ENCODE measurements at regions not wholly inside any gene's neighbourhood (a gene's known extent, or its start where the extent isn't known, plus 50 kb on each side); places are given as distances from the start of the nearest gene placed in this dataset.

- H3K27ac ChIP-seq: no peak overlapping the region
- H3K36me3 ChIP-seq (ENCODE audit: control insufficient read depth, insufficient read depth, low read length): no peaks in the 10 kb centered on the region
- no peak overlapping the region for H2AFZ ChIP-seq
- TF ChIP-seq, protein P1, sequence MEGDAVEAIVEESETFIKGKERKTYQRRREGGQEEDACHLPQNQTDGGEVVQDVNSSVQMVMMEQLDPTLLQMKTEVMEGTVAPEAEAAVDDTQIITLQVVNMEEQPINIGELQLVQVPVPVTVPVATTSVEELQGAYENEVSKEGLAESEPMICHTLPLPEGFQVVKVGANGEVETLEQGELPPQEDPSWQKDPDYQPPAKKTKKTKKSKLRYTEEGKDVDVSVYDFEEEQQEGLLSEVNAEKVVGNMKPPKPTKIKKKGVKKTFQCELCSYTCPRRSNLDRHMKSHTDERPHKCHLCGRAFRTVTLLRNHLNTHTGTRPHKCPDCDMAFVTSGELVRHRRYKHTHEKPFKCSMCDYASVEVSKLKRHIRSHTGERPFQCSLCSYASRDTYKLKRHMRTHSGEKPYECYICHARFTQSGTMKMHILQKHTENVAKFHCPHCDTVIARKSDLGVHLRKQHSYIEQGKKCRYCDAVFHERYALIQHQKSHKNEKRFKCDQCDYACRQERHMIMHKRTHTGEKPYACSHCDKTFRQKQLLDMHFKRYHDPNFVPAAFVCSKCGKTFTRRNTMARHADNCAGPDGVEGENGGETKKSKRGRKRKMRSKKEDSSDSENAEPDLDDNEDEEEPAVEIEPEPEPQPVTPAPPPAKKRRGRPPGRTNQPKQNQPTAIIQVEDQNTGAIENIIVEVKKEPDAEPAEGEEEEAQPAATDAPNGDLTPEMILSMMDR (IDR thresholded peaks at IDR 0.05): no peak
- no peak overlapping the region for H3K4me2 ChIP-seq (ENCODE audit: low read length)
- H3K27me3 ChIP-seq (ENCODE audit: control insufficient read depth, insufficient read depth, low read length): no peaks in the 10 kb centered on the region
- no peak overlapping the region for H3K4me3 ChIP-seq (ENCODE audit: low read depth, low read length)
- no peaks in the 10 kb centered on the region for H3K9me3 ChIP-seq (ENCODE audit: control insufficient read depth, low read length)
- no peaks in the 10 kb centered on the region for H3K79me2 ChIP-seq
- H3K4me1 ChIP-seq: no peaks in the 10 kb centered on the region
- H3K9ac ChIP-seq: no peak overlapping the region
These were observed 289.8 kb upstream of the UBE2E3 start for GRCh38 chr2:180690611-180691010.

GRCh38 chr2:180682871-180683270 is 297.5 kb upstream of the UBE2E3 start:
- TF ChIP-seq, protein P1 (IDR thresholded peaks at IDR 0.05): no peak
- Histone ChIP-seq H3K9ac (no peak overlapping the region), H3K9me3 (ENCODE audit: control insufficient read depth, low read length) (no peaks in the 10 kb centered on the region), H3K4me2 (ENCODE audit: low read length) (no peak overlapping the region), H3K27ac (no peak overlapping the region), H2AFZ (no peak overlapping the region), H3K4me1 (no peaks in the 10 kb centered on the region), H3K79me2 (no peaks in the 10 kb centered on the region), H3K27me3 (ENCODE audit: control insufficient read depth, insufficient read depth, low read length) (no peaks in the 10 kb centered on the region), H3K4me3 (ENCODE audit: low read depth, low read length) (no peak overlapping the region), H3K36me3 (ENCODE audit: control insufficient read depth, insufficient read depth, low read length) (no peaks in the 10 kb centered on the region)

GRCh38 chr2:180679693-180680092 is 300.7 kb upstream of the UBE2E3 start:
- Histone ChIP-seq H3K4me3 (ENCODE audit: low read depth, low read length) (no peak overlapping the region), H3K4me1 (no peaks in the 10 kb centered on the region), H3K36me3 (ENCODE audit: control insufficient read depth, insufficient read depth, low read length) (no peaks in the 10 kb centered on the region), H3K9me3 (ENCODE audit: control insufficient read depth, low read length) (no peaks in the 10 kb centered on the region), H3K27ac (no peak overlapping the region), H3K4me2 (ENCODE audit: low read length) (no peak overlapping the region), H3K9ac (no peak overlapping the region), H2AFZ (no peak overlapping the region), H3K27me3 (ENCODE audit: control insufficient read depth, insufficient read depth, low read length) (no peaks in the 10 kb centered on the region), H3K79me2 (no peaks in the 10 kb centered on the region)
- TF ChIP-seq, protein P1 (IDR thresholded peaks at IDR 0.05): no peak

GRCh38 chr2:180678625-180678972 is 301.8 kb upstream of the UBE2E3 start:
- no peak overlapping the region for H3K27ac ChIP-seq
- H2AFZ ChIP-seq: no peak overlapping the region
- no peaks in the 10 kb centered on the region for H3K36me3 ChIP-seq (ENCODE audit: control insufficient read depth, insufficient read depth, low read length)
- no peak overlapping the region for H3K4me2 ChIP-seq (ENCODE audit: low read length)
- H3K9me3 ChIP-seq (ENCODE audit: control insufficient read depth, low read length): no peaks in the 10 kb centered on the region
- TF ChIP-seq, protein P1 (IDR thresholded peaks at IDR 0.05): no peak
- H3K4me3 ChIP-seq (ENCODE audit: low read depth, low read length): no peak overlapping the region
- H3K79me2 ChIP-seq: no peaks in the 10 kb centered on the region
- no peaks in the 10 kb centered on the region for H3K4me1 ChIP-seq
- no peak overlapping the region for H3K9ac ChIP-seq
- no peaks in the 10 kb centered on the region for H3K27me3 ChIP-seq (ENCODE audit: control insufficient read depth, insufficient read depth, low read length)

- TF ChIP-seq, protein P1 (IDR thresholded peaks at IDR 0.05): no peak
- Histone ChIP-seq H3K79me2 (no peaks in the 10 kb centered on the region), H3K4me2 (ENCODE audit: low read length) (no peak overlapping the region), H3K9ac (no peak overlapping the region), H3K27me3 (ENCODE audit: control insufficient read depth, insufficient read depth, low read length) (no peaks in the 10 kb centered on the region), H2AFZ (no peak overlapping the region), H3K27ac (no peak overlapping the region), H3K4me3 (ENCODE audit: low read depth, low read length) (no peak overlapping the region), H3K9me3 (ENCODE audit: control insufficient read depth, low read length) (no peaks in the 10 kb centered on the region), H3K36me3 (ENCODE audit: control insufficient read depth, insufficient read depth, low read length) (no peaks in the 10 kb centered on the region), H3K4me1 (no peaks in the 10 kb centered on the region)
These were observed 302.3 kb upstream of the UBE2E3 start for GRCh38 chr2:180677930-180678624.

Data from parathyroid adenoma (tissue), 2 donors.